Urothelium cell line (cell line): ENCODE measurements at regions not wholly inside any gene's neighbourhood (a gene's known extent, or its start where the extent isn't known, plus 50 kb on each side); places are given as distances from the start of the nearest gene placed in this dataset.

Experiments used
- DNase-seq: peaks from one replicate; pipeline ENCODE4 v3.0.0; 2011; ENCODE audit warnings: low spot score, mixed read lengths
- FAIRE-seq: peaks from 2 replicates; lab custom pipeline; 2011; peaks lifted over from hg19 to GRCh38; lab: Jason Lieb, UNC

GRCh38 chr1:30324251-30325084, 398.9 kb downstream of the MATN1 start:
- no peak for DNase-seq
- FAIRE-seq = no peak

DNA sequence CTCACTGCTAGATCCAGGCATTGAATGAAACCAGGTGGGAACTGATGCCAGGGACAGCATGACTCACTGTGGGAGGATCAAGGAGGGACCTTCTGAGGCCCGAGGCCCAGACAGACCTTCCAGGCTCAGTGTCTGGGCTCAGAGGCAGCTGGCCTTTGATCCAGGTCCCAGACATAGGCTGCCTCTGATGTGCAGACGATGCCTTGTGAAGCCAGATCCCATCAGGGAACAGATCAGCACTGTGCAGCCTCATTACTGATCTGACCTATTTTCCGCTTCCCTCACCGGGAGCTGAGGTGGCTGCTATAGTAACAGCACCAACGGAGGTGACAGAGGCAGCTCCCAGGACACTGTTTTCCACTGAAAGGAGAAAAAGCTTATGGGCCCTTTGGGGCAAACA, 399.5 kb downstream of the MATN1 start:
- no peak for FAIRE-seq

DNA sequence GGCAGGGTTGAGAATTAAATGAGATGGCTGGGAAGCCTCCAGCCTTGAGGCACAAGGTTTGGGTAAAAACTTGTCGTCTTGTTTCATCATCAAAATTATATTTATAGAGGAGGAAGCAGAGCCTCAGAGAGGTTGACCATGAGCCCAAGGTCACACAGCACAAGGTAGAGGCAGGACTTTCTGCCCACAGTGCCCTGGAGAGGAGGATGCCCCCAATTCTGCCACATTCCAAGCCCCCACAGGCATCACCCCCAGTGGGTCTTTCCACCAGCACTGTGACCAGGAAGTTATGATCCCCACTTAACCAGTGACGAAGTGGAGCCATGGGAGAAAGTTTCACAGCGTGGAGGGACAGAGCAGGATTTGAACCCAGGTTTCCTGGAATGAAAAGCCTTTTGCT, 400.0 kb downstream of the MATN1 start:
- FAIRE-seq (no peak), DNase-seq (no peak)

More for the DNA sequence above, 399.5 kb downstream of the MATN1 start:
- DNase-seq = peak; percentile 23

GRCh38 chr1:30322859-30323257, 400.5 kb downstream of the MATN1 start:
- DNase-seq (no peak), FAIRE-seq (no peak)

GRCh38 chr1:30321996-30322858, 401.2 kb downstream of the MATN1 start:
- DNase-seq (no peak), FAIRE-seq (no peak)

DNA sequence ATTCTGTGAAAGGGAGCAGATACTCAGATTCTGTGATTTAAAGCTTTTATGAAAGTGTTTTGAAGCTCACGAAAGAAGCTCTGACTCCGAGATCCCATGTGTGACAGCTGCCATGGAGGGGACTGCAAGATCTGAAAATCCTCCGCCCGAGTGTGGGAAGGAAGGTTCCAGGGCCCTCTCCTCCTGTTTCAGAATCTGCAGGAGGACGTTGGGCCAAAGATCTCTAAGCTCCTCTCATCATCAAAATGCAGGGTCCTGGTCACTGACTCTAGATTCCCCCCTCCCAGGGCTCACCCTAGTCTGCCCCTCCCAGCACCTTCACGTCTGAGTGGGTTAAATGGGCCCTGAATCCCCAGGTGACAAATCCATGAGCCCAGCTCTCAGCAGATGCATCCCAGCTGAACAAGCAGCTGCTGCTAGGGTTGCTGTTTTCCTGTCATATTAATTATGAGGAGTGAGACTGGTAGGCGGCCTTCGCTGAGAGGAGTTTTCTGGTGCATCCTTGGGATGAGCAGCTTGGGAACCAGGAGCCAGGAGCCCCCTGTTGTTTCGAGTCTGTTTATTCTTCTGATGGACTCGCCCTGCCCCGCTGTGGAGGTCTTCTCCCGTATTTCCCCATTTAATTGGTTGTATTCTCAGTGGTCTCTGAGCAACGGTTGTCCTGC, 402.0 kb downstream of the MATN1 start:
- DNase-seq (no peak), FAIRE-seq (no peak)

GRCh38 chr1:30320581-30320890, 402.8 kb downstream of the MATN1 start:
- FAIRE-seq (no peak), DNase-seq (no peak)

DNA sequence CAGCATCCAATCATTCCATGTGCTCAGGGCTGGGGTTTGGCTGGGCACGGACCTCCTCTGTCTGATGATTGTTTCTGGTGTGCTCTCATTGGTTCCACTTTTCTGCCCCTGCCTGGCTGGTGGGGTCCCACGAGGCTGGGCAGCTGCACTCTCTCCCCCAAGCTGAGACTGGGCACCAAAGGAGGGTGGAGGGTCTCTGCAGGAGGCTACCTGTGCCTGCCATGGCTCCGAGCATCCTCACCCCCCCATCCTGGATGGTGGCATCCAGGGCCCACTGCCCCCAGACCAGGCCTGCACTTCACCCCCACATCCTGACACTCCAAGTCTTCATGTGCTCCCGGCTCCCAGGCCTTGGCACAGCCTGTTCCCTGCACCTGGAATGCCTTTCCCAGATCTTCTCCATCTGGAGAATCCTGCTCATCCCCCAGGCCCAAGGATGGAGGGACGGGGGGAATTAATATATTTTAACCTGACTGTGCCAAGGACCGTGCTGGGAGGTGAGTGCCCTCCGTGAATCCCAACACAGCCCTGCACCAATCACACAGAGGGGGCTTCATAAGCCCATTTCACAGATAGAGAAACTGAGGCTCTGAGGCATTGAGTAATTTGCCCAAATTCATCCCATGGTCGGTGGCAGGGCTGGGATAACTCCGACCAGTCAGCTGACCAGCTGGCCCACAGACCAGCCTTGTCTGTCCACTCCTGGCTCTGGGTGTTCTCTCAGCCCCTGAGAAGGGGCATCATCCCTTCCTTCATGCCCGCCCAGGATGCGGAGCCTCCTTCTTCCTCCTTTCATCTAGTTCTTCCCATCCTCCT, 403.4 kb downstream of the MATN1 start:
- FAIRE-seq (no peak), DNase-seq (no peak)

DNA sequence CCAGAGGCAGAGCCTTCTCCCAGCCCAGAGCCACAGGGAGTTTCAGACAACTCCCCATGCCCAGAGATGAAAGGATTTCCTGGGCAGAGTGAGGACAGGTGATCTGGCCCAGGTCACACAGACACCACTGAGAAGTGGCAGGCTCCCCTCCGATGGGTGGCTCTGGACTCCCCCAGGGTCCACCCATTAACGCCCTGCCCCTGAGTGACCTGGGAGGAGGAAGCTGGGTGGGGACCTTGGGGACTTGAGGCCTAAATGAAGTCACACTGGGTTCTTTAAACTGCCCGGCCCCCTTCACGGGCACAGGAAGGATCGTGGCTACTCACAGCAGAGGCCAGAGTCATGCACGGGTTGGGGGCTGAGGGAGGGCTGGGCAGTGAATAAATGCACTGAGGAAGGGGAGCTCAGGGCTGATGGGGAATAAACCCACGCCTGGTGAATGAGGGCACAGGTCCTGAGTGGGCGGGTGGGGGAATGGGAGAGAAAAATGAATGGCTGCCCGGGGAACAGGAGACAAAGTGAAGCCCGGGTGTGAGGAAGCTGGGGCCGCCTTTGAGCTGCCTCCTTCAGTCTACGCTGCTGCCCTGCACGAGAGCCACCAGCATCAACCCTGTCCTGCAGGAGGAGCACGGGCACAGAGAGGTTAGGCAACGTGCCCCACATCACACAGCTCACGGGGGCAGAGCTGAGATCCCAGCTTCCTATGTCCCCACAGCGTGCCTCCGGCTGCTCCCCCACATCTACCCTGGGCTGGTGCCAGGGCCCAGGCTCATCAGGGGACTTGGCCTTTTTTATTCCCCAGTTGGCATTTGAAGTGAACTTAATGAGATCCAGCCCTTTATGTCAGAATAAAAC, 404.3 kb downstream of the MATN1 start:
- FAIRE-seq = no peak
- DNase-seq = no peak

DNA sequence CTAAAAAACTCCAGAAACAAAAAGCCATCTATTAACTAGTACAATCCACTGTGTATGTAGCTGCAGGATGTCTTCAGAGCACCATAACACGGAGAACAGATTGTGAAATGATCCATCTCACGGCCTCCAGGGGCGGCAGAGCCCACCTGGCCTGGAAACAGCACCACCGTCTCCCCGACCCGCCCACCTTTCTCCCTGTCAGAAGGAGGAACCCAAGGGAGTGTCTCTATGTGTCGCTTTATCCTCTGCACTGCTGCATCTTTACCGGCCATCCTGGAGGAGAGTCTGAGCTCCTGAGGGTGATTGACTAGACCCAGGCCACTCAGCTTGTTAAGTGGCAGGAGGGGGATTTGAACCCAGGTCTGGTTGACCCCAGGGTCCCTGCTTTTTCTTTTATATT, 405.0 kb downstream of the MATN1 start:
- DNase-seq = no peak

DNA sequence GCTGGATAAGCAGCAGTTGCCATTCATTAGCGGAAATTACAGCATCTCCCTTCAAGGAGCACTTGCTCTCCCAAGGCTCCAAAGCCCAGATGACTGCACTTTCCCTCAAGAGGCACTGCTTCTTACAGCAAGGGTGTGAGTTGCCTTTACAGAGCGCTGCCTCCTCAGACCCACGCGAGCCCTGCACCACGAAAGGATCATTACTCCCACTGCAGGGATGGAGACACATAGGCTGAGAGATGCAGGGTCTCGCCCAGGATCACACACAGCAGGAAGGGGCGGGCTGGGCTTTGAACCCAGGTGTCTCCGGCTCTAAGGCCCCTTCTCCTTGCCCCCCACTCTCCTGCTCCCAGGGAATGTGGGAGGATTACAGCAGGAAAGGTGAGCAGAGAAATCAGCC, 405.5 kb downstream of the MATN1 start:
- DNase-seq (no peak), FAIRE-seq (no peak)

More for the DNA sequence above, 405.0 kb downstream of the MATN1 start:
- FAIRE-seq = no peak

- DNase-seq (no peak), FAIRE-seq (no peak)
Measured at GRCh38 chr1:30316056-30316455, 407.3 kb downstream of the MATN1 start.

- no peak for FAIRE-seq
- DNase-seq = no peak
Measured at GRCh38 chr1:30315185-30315960, 408.0 kb downstream of the MATN1 start.

DNA sequence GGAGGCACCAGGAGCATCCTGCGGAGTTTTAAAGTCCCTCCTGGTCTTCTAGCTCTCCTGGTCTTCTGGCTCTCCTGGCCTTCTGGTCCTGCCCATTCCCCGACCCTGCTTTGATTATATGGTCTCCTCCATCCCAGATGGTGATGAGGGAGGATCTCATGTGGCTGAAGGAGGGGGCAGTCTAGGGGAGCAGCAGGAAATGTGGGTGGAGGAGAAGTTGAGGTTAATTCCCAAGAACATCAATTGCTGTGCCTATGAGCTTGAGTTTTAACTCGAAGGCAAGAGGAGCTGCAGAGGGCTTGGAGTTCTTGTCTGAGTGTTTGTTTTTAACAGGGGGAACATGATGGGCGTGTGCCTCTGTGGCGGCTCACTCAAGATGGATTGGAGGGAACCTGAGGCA, 408.8 kb downstream of the MATN1 start:
- FAIRE-seq (no peak), DNase-seq (no peak)

GRCh38 chr1:30313584-30313983, 409.8 kb downstream of the MATN1 start:
- DNase-seq = no peak
- FAIRE-seq = no peak

- DNase-seq = no peak
- no peak for FAIRE-seq
Measured at GRCh38 chr1:30313176-30313575, 410.2 kb downstream of the MATN1 start.

DNA sequence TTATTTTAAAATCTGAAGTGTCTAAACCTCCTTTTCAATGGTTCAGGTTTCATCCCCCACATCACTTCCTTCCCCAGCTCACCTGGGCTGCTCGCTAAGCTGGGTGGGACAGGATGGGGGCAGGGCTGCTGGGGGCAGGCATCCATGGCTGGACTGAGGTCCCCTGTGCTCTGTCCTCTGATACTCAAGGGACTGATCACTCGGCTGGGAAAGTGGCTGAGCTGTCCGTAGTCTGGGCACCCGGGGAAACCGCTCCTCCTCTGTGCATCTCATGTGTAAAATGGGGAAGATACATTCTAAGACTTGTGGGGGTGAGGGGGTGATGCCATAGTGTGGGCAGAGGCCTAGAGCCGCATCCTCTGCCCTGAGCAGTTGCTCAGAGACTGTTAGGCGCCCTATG, 411.2 kb downstream of the MATN1 start:
- DNase-seq = no peak
- no peak for FAIRE-seq

DNA sequence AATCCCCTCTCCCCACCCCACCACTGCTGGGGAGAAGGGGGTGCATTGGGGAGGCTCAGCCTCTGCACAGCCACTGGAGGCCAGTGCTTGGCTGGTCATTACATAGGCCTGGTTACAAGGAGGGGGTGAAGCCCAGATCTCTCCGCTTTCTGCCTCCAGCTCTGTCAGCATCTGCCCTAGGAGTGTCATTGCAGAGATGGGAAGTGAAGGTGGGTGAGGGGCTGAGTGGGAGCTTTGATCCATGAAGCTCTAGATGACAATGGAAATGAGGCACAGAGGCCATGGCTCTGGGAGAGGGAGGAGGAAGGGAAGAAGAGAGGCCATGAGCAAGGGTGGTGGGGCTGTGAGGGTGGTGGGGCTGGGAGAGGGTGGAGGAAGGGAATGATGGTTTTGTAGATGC, 411.6 kb downstream of the MATN1 start:
- FAIRE-seq = no peak

More for the DNA sequence above, 411.6 kb downstream of the MATN1 start:
- no peak for DNase-seq
